Suprapubic skin (tissue), 4 donors: ENCODE measurements at regions not wholly inside any gene's neighbourhood (a gene's known extent, or its start where the extent isn't known, plus 50 kb on each side); places are given as distances from the start of the nearest gene placed in this dataset.

Experiments
- CTCF ChIP-seq, 2 donors: fragments of 200-600 bp in 1 of 2; fragments of 450-650 bp in 1 of 2; sonication (generic) in 1 of 2; IDR thresholded peaks; one replicate each; pipeline ENCODE4 v1.5.1; 2016 to 2019; ENCODE audit warnings: antibody characterized with exemption in 2 of 2, mild to moderate bottlenecking in 1 of 2, moderate library complexity in 1 of 2
- EP300 ChIP-seq: sonication (generic); formaldehyde crosslinking; IDR thresholded peaks from one replicate; pipeline ENCODE4 v1.6.1; 2017; ENCODE audit warnings: antibody characterized with exemption
- POLR2A ChIP-seq, 2 donors: fragments of 450-650 bp; IDR thresholded peaks; one replicate each; pipeline ENCODE4 v1.6.1; 2017; ENCODE audit warnings: antibody characterized with exemption in 2 of 2, mild to moderate bottlenecking in 2 of 2, moderate library complexity in 2 of 2
- POLR2AphosphoS5 ChIP-seq, 3 donors: sonication (generic); formaldehyde crosslinking; IDR thresholded peaks; one replicate each; pipeline ENCODE4 v1.6.1; 2017; ENCODE audit warnings: antibody characterized with exemption in 3 of 3

- TF ChIP-seq CTCF (IDR thresholded peaks at IDR 0.05) (no peak), EP300 (no peak), POLR2A (IDR thresholded peaks at IDR 0.05) (no peak), POLR2AphosphoS5 (IDR thresholded peaks at IDR 0.05) (no peak)
These were observed 70.2 kb upstream of the EPB41L1 start for GRCh38 chr20:36084356-36084755.
